ENCODE measurements at regions not wholly inside any gene's neighbourhood (a gene's known extent, or its start where the extent isn't known, plus 50 kb on each side); places are given as distances from the start of the nearest gene placed in this dataset.

- DNase-seq, result no peak
These were observed 52.2 kb upstream of the PAX3 start for GRCh38 chr2:222351035-222351434.

GRCh38 chr2:222352981-222353380 lies 54.2 kb upstream of the PAX3 start:
- DNase-seq, result no peak

GRCh38 chr2:222353993-222354392 lies 55.2 kb upstream of the PAX3 start:
- DNase-seq, result peak; percentile 0

DNA sequence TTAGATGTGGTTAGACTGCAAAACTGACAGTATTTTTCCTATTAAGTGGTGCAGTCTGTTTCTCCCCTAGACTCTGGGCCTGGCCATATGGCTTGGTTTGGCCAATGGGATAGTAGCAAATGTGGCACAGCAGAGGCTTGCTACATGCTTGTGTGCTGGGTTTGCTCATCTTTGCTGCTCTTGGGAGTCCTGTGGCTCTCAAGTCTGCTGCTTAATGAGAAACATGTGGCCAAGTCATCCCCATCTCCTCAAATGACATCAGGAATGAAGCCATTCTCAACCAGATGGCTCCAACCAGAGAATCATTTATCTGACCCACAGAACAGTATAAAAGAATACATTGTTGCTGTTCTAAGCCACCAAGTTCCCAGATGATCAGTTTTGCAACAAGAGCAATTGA lies 57.1 kb upstream of the PAX3 start:
- no peak for DNase-seq

GRCh38 chr2:222357930-222358329 lies 59.1 kb upstream of the PAX3 start:
- no peak for DNase-seq

DNA sequence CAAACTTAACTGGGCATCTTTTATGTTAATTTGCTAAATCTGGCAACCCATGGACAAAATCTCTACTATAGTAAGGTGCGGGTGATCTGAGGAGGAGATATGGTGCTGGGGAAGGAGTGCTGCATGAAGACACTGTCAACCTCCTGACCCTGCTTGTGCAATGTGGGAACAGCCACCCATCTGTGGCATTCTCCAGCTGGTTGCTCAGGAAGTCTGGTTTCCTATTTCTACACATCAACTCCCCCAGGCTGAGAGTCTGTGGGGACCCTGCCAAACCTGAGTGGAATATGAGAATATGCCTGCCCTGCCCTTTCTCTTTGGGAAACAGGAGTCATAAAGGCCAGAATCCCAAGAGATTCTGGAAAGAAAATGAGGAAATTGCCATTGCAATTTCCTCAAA lies 60.1 kb upstream of the PAX3 start:
- DNase-seq, result no peak

DNA sequence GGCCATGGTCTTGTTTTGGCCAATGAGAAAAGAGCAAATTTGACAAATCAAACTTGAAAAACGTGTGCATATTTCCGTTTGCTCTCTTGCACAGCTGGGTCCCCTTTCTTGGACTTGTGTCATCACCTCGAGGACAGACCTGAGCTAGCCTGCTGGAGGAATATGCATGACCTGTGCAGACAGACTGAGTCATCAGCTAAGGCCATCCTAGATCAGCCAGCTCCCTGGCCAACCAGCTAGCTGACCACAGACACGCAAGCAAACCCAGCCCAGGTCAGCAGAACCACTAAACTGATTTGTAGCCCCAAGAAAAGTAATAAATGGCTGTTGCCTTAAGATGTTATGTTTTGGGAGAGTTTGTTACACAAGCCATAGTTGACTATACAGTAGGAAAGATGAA lies 61.3 kb upstream of the PAX3 start:
- no peak for DNase-seq

DNA sequence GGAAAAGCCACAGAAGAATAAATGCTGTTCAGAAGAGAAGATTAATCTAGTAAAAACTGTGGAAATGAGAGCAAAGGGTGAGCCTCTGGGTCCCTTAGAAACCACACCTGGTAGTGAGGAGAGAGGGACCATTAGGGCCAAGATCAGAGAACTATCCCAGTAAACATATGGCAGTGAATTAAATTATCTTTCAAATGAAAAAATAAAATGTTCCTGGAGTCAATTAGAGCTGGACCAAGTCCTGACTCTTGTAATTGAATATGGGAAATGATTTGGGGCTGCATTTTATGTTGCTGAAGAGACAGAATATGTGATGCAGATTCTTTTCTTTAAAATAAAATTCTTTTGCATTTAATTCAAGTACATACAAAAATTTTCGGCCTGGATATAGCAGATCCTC lies 62.2 kb upstream of the PAX3 start:
- no peak for DNase-seq

GRCh38 chr2:222361787-222362186 lies 62.6 kb upstream of the SGPP2 start:
- no peak for DNase-seq

DNA sequence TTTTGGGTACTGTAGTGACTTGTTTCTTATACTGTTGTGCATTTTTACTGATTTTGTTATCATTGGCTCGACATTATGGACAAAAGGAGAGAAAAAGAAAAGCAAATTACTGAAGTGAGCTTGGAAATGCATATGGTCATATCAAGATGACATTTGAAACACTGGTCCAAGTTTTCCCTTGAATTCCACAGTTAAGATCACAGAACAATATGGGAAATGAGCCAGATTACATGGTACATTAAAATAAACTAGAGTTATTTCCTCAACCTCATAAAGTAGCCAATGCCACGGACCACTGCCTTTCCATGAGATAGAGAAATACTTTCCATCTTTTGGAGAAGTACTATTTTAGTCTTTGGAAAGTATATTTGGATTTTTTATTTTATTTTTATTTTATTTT lies 62.0 kb upstream of the SGPP2 start:
- DNase-seq, result no peak

DNA sequence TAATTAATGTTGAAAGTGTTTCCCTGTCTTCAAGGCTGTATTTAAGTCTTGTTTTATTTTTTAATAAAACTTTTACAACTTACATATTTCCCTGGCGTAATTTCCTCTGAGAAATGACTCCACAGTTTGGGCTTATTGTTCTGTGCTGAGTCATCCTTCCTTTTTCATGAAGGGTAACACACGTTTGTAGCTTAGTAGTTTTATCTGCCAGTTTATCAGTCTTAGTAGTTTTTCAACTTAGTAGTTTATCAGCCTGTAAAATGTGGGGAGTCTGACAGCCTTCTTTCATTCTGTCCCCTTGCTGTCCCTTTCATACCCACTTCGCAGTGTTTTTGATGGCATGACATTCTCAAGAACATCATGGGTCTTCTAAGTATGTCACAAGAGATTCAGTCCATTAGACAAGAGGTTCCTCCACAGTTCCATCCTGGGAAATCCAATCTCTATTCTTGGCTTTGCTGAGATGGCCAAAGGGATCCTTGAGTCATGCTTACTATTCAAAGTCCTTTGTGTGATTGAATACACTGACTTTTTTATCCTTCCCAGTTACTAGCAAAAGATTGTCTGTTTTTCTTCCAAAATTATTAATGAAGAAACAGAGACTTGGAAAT lies 60.0 kb upstream of the SGPP2 start:
- no peak for DNase-seq

DNA sequence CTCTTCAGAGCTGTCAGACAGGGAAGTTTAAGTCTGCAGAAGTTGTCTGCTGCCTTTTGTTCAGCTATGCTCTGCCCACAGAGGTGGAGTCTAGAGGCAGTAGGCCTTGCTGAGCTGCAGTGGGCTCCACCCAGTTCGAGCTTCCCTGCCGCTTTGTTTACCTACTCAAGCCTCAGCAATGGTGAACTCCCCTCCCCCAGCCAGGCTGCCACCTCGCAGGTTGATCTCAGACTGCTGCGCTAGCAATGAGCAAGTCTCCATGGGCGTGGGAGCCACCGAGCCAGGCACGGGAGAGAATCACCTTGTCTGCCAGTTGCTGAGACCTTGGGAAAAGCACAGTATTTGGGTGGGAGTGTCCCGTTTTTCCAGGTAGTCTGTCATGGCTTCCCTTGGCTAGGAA lies 56.1 kb upstream of the SGPP2 start:
- peak; percentile 17 for DNase-seq

GRCh38 chr2:222372993-222373392 lies 51.4 kb upstream of the SGPP2 start:
- DNase-seq, result no peak
